H1 (cell line): ENCODE measurements at regions not wholly inside any gene's neighbourhood (a gene's known extent, or its start where the extent isn't known, plus 50 kb on each side); places are given as distances from the start of the nearest gene placed in this dataset.

ENCODE experiments used
- CTCF ChIA-PET: fragments of 300-600 bp; sonication (Branson Sonifier 250); formaldehyde crosslinking; loops from one replicate; lab custom pipeline; 2021; ENCODE audit not compliant: partially characterized antibody; lab: Charles Lee
- POLR2A ChIA-PET: fragments of 300-600 bp; sonication (Branson Sonifier 250); formaldehyde crosslinking; loops from one replicate; lab custom pipeline; 2021; ENCODE audit warnings: inconsistent platforms; ENCODE audit not compliant: partially characterized antibody; lab: Charles Lee
- DNase-seq, 2 experiments: peaks; one replicate each; pipeline versions ENCODE4 v3.0.0 to v3.0.0-alpha.2; 2010 to 2022; ENCODE audit warnings: low spot score in 2 of 2, low read depth in 1 of 2, mixed read lengths in 1 of 2
- FAIRE-seq: peaks from 2 replicates; lab custom pipeline; 2011; peaks lifted over from hg19 to GRCh38; lab: Jason Lieb, UNC
- H2AFZ ChIP-seq: 2 replicates; pipeline ENCODE4 v1.8.1; 2012; ENCODE audit warnings: low read length, inconsistent platforms
- H2AK5ac ChIP-seq: 2 replicates; pipeline ENCODE4 v1.6.1; 2013; ENCODE audit warnings: low read depth, low read length
- H2BK120ac ChIP-seq: replicated peaks from 2 replicates; pipeline ENCODE3; 2013; ENCODE audit warnings: low read depth, low read length, inconsistent platforms
- H2BK12ac ChIP-seq: 2 replicates; pipeline ENCODE4 v1.6.1; 2013; ENCODE audit warnings: low read depth, low read length
- H2BK15ac ChIP-seq: 2 replicates; pipeline ENCODE4 v1.6.1; 2013; ENCODE audit warnings: low read length
- H2BK20ac ChIP-seq: 2 replicates; pipeline ENCODE4 v1.6.1; 2013; ENCODE audit warnings: low read length
- H2BK5ac ChIP-seq: 2 replicates; pipeline ENCODE4 v1.6.1; 2013; ENCODE audit warnings: low read depth, low read length
- H3K14ac ChIP-seq: 2 replicates; pipeline ENCODE4 v1.6.1; 2013; ENCODE audit warnings: inconsistent platforms; ENCODE audit not compliant: insufficient read length
- H3K18ac ChIP-seq: 2 replicates; pipeline ENCODE4 v1.6.1; 2013; ENCODE audit warnings: low read length; ENCODE audit errors: extremely low read depth
- H3K23ac ChIP-seq: 2 replicates; pipeline ENCODE4 v1.6.1; 2013; ENCODE audit warnings: inconsistent platforms; ENCODE audit not compliant: insufficient read length
- H3K23me2 ChIP-seq: 2 replicates; pipeline ENCODE4 v1.6.1; 2013; ENCODE audit warnings: low read depth, low read length
- H3K27ac ChIP-seq: 2 replicates; pipeline ENCODE4 v1.6.1; 2011; ENCODE audit warnings: low read depth, low read length, inconsistent platforms
- H3K27me3 ChIP-seq, 4 experiments: replicated peaks in 1 of 4; 1 replicate in 1 of 4; 2 replicates in 3 of 4; pipeline versions ENCODE4 v1.6.1 to v1.8.1; 2011 to 2013; ENCODE audit warnings: low read length in 3 of 4, mild to moderate bottlenecking in 3 of 4, inconsistent platforms in 2 of 4, mixed read lengths in 2 of 4, moderate library complexity in 1 of 4; ENCODE audit not compliant: control insufficient read depth in 3 of 4, insufficient read depth in 3 of 4; ENCODE audit errors: extremely low read depth in 1 of 4
- H3K36me3 ChIP-seq, 4 experiments: 2 replicates each; pipeline versions ENCODE4 v1.6.1 to v1.8.1; 2011 to 2013; ENCODE audit warnings: mild to moderate bottlenecking in 4 of 4, low read length in 3 of 4, moderate library complexity in 2 of 4, control low read depth in 1 of 4, inconsistent platforms in 1 of 4; ENCODE audit not compliant: insufficient read depth in 4 of 4, control insufficient read depth in 2 of 4
- H3K4ac ChIP-seq: replicated peaks from 2 replicates; pipeline ENCODE3; 2013; ENCODE audit warnings: low read length, low read depth, mixed read lengths, inconsistent platforms; ENCODE audit not compliant: insufficient read length
- H3K4me1 ChIP-seq, 4 experiments: replicated peaks in 1 of 4; 1 replicate in 1 of 4; 2 replicates in 3 of 4; pipeline versions ENCODE4 v1.6.1 to v1.8.1; 2011 to 2013; ENCODE audit warnings: low read length in 3 of 4, inconsistent platforms in 2 of 4, mixed read lengths in 1 of 4; ENCODE audit not compliant: insufficient read depth in 4 of 4, control insufficient read depth in 3 of 4
- H3K4me2 ChIP-seq, 2 experiments: 2 replicates each; pipeline versions ENCODE4 v1.6.1 to v1.8.1; 2011 to 2013; ENCODE audit warnings: low read depth in 2 of 2, low read length in 2 of 2, control low read depth in 1 of 2, inconsistent platforms in 1 of 2, mild to moderate bottlenecking in 1 of 2; ENCODE audit not compliant: insufficient read depth in 1 of 2
- H3K4me3 ChIP-seq, 4 experiments: fragments of 200-600, 300-600 bp in 1 of 4; sonication (generic), shearing (Covaris generic), sonication (Bioruptor Twin) in 1 of 4; 2 replicates each; pipeline versions ENCODE4 v1.5.1 to v1.8.1; 2011 to 2016; ENCODE audit warnings: low read length in 4 of 4, low read depth in 3 of 4, control low read depth in 2 of 4, inconsistent platforms in 2 of 4, mild to moderate bottlenecking in 2 of 4, mixed read lengths in 1 of 4, moderate library complexity in 1 of 4; ENCODE audit not compliant: insufficient read depth in 2 of 4; ENCODE audit errors: extremely low read depth in 1 of 4
- H3K56ac ChIP-seq: replicated peaks from 2 replicates; pipeline ENCODE3; 2013; ENCODE audit warnings: low read depth, mild to moderate bottlenecking, mixed read lengths, low read length, inconsistent platforms; ENCODE audit not compliant: insufficient read length
- H3K79me1 ChIP-seq: 2 replicates; pipeline ENCODE4 v1.6.1; 2013; ENCODE audit warnings: low read depth, low read length, control low read depth
- H3K79me2 ChIP-seq, 2 experiments: 2 replicates each; pipeline versions ENCODE4 v1.6.1 to v1.8.1; 2012 to 2013; ENCODE audit warnings: low read length in 2 of 2, mild to moderate bottlenecking in 2 of 2, inconsistent platforms in 1 of 2; ENCODE audit not compliant: insufficient read depth in 2 of 2, control insufficient read depth in 1 of 2
- H3K9ac ChIP-seq, 4 experiments: replicated peaks in 1 of 4; 1 replicate in 1 of 4; 2 replicates in 3 of 4; pipeline versions ENCODE4 v1.6.1 to v1.8.1; 2011 to 2013; ENCODE audit warnings: low read depth in 3 of 4, low read length in 3 of 4, control low read depth in 2 of 4, mild to moderate bottlenecking in 2 of 4, moderate library complexity in 2 of 4, inconsistent platforms in 1 of 4; ENCODE audit errors: extremely low read depth in 1 of 4
- H3K9me3 ChIP-seq, 2 experiments: 2 replicates each; pipeline versions ENCODE4 v1.6.1 to v1.8.1; 2012 to 2013; ENCODE audit warnings: mild to moderate bottlenecking in 2 of 2, moderate library complexity in 2 of 2, control low read depth in 1 of 2, inconsistent platforms in 1 of 2, low read depth in 1 of 2, low read length in 1 of 2, mixed read lengths in 1 of 2; ENCODE audit not compliant: insufficient read depth in 2 of 2
- H4K20me1 ChIP-seq, 2 experiments: replicated peaks in 1 of 2; 2 replicates each; pipeline versions ENCODE3 to v1.8.1; 2011 to 2013; ENCODE audit warnings: inconsistent platforms in 2 of 2, low read length in 2 of 2, mild to moderate bottlenecking in 1 of 2; ENCODE audit not compliant: insufficient read depth in 2 of 2, control insufficient read depth in 1 of 2
- H4K5ac ChIP-seq: 2 replicates; pipeline ENCODE4 v1.6.1; 2013; ENCODE audit warnings: low read length, low read depth, mixed read lengths, inconsistent platforms; ENCODE audit not compliant: insufficient read length
- H4K8ac ChIP-seq: 2 replicates; pipeline ENCODE4 v1.8.0; 2013; ENCODE audit warnings: mild to moderate bottlenecking, moderate library complexity, low read length, inconsistent platforms; ENCODE audit not compliant: insufficient read depth; ENCODE audit errors: extremely low read depth
- H4K91ac ChIP-seq: replicated peaks from 2 replicates; pipeline ENCODE3; 2013; ENCODE audit warnings: low read length, mixed read lengths, inconsistent platforms; ENCODE audit not compliant: insufficient read length
- KDM1A ChIP-seq: fragments of 200-600, 300-600 bp; sonication (generic); IDR thresholded peaks from 2 replicates; pipeline ENCODE4 v1.7.1; 2016; ENCODE audit warnings: mild to moderate bottlenecking, low read length, borderline replicate concordance
- SRF ChIP-seq: IDR thresholded peaks from 2 replicates; pipeline ENCODE4 v1.6.1; 2011; ENCODE audit warnings: mild to moderate bottlenecking, low read depth, low read length, moderate library complexity
- WGBS, 2 experiments: shearing (Covaris generic) in 1 of 2; methylation state at CpG; one replicate each; pipeline versions ENCODE4 v1.1.6 to v1.1.7; 2013 to 2015; ENCODE audit warnings: low lambda C conversion rate in 2 of 2, mixed read lengths in 2 of 2, inconsistent platforms in 1 of 2, low coverage in 1 of 2, missing lambda C conversion rate in 1 of 2; ENCODE audit not compliant: insufficient replicate concordance in 2 of 2, insufficient coverage in 1 of 2, insufficient read length in 1 of 2; ENCODE audit errors: extremely low coverage in 1 of 2, missing lambda C conversion rate in 1 of 2; 5-methylcytosine and 5-hydroxymethylcytosine counted together

- no peaks in the 10 kb centered on the region for H3K4me1 ChIP-seq
- peak overlapping the region; percentile 1; the same call in 1 of the 2 replicates for H2BK5ac ChIP-seq
- no peaks in the 10 kb centered on the region for H4K20me1 ChIP-seq
- TF ChIP-seq KDM1A, result no peak
- TF ChIP-seq SRF, result peak; percentile 43; the same call in 1 of the 2 replicates
- no peaks in the 10 kb centered on the region for H3K9me3 ChIP-seq
- H3K27ac ChIP-seq, result no peak overlapping the region
- no peak overlapping the region for H4K8ac ChIP-seq
- no peaks in the 10 kb centered on the region for H3K79me2 ChIP-seq
- no peak overlapping the region for H3K4ac ChIP-seq
- H3K4me2 ChIP-seq, result no peak overlapping the region
- H2BK15ac ChIP-seq, result no peak overlapping the region
- H3K4me3 ChIP-seq, result no peak overlapping the region
- no peak overlapping the region for H3K18ac ChIP-seq
- H4K5ac ChIP-seq, result no peak overlapping the region
- H3K36me3 ChIP-seq, result no peaks in the 10 kb centered on the region
- no peak for FAIRE-seq
- 0 out of 2 replicates have a peak overlapping the region, but pooled peaks have one; percentile 22 for H2BK12ac ChIP-seq
- POLR2A ChIA-PET, result no interaction called here
- CTCF ChIA-PET, result interaction anchor here (0.9 to 1.5 kb wide), 3 partner anchors 9 to 323 kb away, joined by 3 to 4 read pairs (median 3); no protein-coding TSS in a partner anchor
- H4K91ac ChIP-seq, result no peak overlapping the region
- no peak overlapping the region for H2BK120ac ChIP-seq
- H3K23me2 ChIP-seq, result no peaks in the 10 kb centered on the region
- no peak overlapping the region for H3K56ac ChIP-seq
- no peak overlapping the region for H3K9ac ChIP-seq
- no peak overlapping the region for H2AFZ ChIP-seq
- 79% methylated on average over 3 of the region's 3 CpGs; no CpG with 5 or more reads in 1 of the 2 experiments for whole genome bisulfite sequencing, 2 experiments
- H3K14ac ChIP-seq, result no peak overlapping the region
- H3K23ac ChIP-seq, result no peak overlapping the region
- no peak overlapping the region for H2BK20ac ChIP-seq
- no peak overlapping the region for H2AK5ac ChIP-seq
- H3K79me1 ChIP-seq, result no peaks in the 10 kb centered on the region
- no peaks in the 10 kb centered on the region for H3K27me3 ChIP-seq
- no peak for DNase-seq
Observed at GRCh38 chr7:49324040-49324439, 399.7 kb downstream of the CDC14C start.
